ENCODE measurements at regions not wholly inside any gene's neighbourhood (a gene's known extent, or its start where the extent isn't known, plus 50 kb on each side); places are given as distances from the start of the nearest gene placed in this dataset.

DNA sequence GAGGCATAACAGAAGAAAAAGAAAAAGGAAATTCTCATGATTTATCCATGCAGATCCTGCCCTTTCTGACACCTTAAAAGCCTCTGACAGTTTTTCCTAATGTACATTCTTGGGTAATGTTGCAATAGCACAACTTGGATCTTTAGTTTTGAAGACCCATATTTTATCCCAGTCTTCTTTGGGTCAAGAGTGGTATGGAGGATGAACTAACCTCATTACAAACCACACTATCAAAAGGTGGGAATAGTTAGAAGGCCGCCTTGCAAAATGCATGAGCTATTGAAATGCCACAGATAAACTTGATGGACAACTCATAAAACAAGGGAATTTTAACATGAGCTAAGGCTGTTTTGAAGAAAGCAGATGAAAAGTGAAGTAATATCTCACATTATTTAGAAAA is 1479.8 kb upstream of the ACVR2A start:
- TF ChIP-seq EP300 (IDR thresholded peaks at IDR 0.05), result no peak
- no peak for TF ChIP-seq POLR2A (IDR thresholded peaks at IDR 0.05)
- TF ChIP-seq CTCF (IDR thresholded peaks at IDR 0.05), result no peak
- TF ChIP-seq POLR2AphosphoS5 (IDR thresholded peaks at IDR 0.05), result no peak
- no peak overlapping the region for H3K27ac ChIP-seq
- ATAC-seq, result no peak
- no peaks in the 10 kb centered on the region for H3K9me3 ChIP-seq
- no peaks in the 10 kb centered on the region for H3K36me3 ChIP-seq
- no peaks in the 10 kb centered on the region for H3K27me3 ChIP-seq
- no peaks in the 10 kb centered on the region for H3K4me1 ChIP-seq
- H3K4me3 ChIP-seq, result no peak overlapping the region
- WGBS, 2 donors (ENCODE audit: low coverage in 1 of 2), result 88 to 100% methylated on average over 1 of the region's 1 CpG

- Histone ChIP-seq H3K36me3 (no peaks in the 10 kb centered on the region), H3K4me3 (no peak overlapping the region), H3K9me3 (no peaks in the 10 kb centered on the region), H3K27ac (no peak overlapping the region), H3K27me3 (no peaks in the 10 kb centered on the region), H3K4me1 (no peaks in the 10 kb centered on the region)
- TF ChIP-seq EP300 (IDR thresholded peaks at IDR 0.05) (no peak), CTCF (IDR thresholded peaks at IDR 0.05) (no peak), POLR2A (IDR thresholded peaks at IDR 0.05) (no peak), POLR2AphosphoS5 (IDR thresholded peaks at IDR 0.05) (no peak)
- no peak for ATAC-seq
- 42 to 89% methylated on average over 1 of the region's 1 CpG for WGBS, 2 donors (ENCODE audit: low coverage in 1 of 2)
Measured at GRCh38 chr2:146363731-146364130, 1481.1 kb upstream of the ACVR2A start.

DNA sequence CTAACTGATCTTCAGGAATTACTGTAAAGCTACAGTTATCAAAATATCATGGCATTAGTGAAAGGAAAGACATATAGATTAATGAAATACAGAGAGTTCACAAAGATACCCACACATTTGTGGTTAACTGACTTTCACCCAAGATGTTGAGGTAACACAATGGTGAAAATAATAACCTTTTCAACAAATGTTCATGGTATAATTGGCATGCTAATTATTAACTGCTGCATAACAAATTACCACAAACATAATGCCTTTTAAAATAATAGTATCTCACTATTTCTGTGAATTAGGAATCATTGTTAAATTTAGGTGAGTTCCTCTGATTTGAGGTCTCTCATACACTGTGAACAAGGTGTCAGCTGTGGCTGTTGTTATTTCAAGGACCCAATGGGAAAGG is 1493.1 kb upstream of the ACVR2A start:
- no peaks in the 10 kb centered on the region for H3K4me1 ChIP-seq
- no peak overlapping the region for H3K4me3 ChIP-seq
- H3K27me3 ChIP-seq, result no peaks in the 10 kb centered on the region
- H3K9me3 ChIP-seq, result no peaks in the 10 kb centered on the region
- ATAC-seq, result no peak
- TF ChIP-seq POLR2A (IDR thresholded peaks at IDR 0.05), result no peak
- TF ChIP-seq POLR2AphosphoS5 (IDR thresholded peaks at IDR 0.05), result no peak
- TF ChIP-seq CTCF (IDR thresholded peaks at IDR 0.05), result no peak
- TF ChIP-seq EP300 (IDR thresholded peaks at IDR 0.05), result no peak
- no peaks in the 10 kb centered on the region for H3K36me3 ChIP-seq
- no peak overlapping the region for H3K27ac ChIP-seq

DNA sequence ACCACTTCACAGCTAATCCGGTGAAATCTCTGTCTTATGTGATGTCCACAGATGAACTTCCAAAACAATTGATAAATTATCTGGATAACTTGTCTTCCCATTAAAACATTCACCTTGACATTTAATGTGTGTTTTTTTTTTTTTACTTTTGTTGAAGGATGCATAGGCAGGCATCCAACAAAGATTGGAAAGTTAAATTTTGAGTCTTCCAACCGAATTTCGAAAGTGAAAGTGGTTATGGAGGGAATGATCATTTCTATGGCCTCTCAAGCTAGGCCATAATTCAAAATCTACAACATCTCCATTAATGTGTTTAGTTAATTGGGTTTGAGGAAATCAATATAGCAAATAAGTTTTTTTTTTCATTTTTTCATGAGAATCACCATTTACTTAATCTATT is 1495.5 kb upstream of the ACVR2A start:
- ATAC-seq, result no peak
- no peak overlapping the region for H3K4me3 ChIP-seq
- no peaks in the 10 kb centered on the region for H3K27me3 ChIP-seq
- TF ChIP-seq EP300 (IDR thresholded peaks at IDR 0.05), result no peak
- TF ChIP-seq POLR2AphosphoS5 (IDR thresholded peaks at IDR 0.05), result no peak
- TF ChIP-seq POLR2A (IDR thresholded peaks at IDR 0.05), result no peak
- TF ChIP-seq CTCF (IDR thresholded peaks at IDR 0.05), result no peak
- no peaks in the 10 kb centered on the region for H3K4me1 ChIP-seq
- no peak overlapping the region for H3K27ac ChIP-seq
- H3K9me3 ChIP-seq, result no peaks in the 10 kb centered on the region
- WGBS, 2 donors (ENCODE audit: low coverage in 1 of 2), result 73 to 90% methylated on average over 3 of the region's 3 CpGs
- no peaks in the 10 kb centered on the region for H3K36me3 ChIP-seq

DNA sequence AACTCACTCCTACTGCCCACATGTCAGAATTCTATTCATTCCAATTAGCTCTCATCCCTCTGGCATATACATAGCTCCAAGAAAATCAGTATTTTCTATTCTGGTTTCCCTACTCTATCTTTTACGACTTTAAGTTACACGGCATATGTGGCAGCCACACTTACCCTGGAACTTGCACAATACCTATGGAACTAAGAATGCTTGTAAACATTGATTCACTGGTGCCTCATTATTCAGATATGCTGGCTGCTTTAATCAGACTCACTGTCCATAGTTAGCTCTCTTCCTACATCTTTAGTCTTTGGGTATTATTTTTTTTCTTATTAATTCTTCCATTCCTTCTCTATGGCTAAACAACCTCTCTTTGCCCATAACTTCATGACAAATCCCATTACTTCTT is 1519.9 kb upstream of the ACVR2A start:
- Histone ChIP-seq H3K36me3 (no peaks in the 10 kb centered on the region), H3K4me1 (no peaks in the 10 kb centered on the region), H3K9me3 (no peaks in the 10 kb centered on the region), H3K27ac (no peak overlapping the region), H3K27me3 (no peaks in the 10 kb centered on the region), H3K4me3 (no peak overlapping the region)
- 100% methylated on average over 2 of the region's 2 CpGs; no CpG with 5 or more reads in 1 of the 2 donors for WGBS, 2 donors (ENCODE audit: low coverage in 1 of 2)
- no peak for ATAC-seq
- TF ChIP-seq POLR2AphosphoS5 (IDR thresholded peaks at IDR 0.05), result no peak
- TF ChIP-seq CTCF (IDR thresholded peaks at IDR 0.05), result no peak
- TF ChIP-seq EP300 (IDR thresholded peaks at IDR 0.05), result no peak
- no peak for TF ChIP-seq POLR2A (IDR thresholded peaks at IDR 0.05)
